Neural progenitor cell (in vitro differentiated cells): ENCODE measurements at regions not wholly inside any gene's neighbourhood (a gene's known extent, or its start where the extent isn't known, plus 50 kb on each side); places are given as distances from the start of the nearest gene placed in this dataset.

Source experiments
- DNase-seq: peaks from one replicate; pipeline ENCODE4 v3.0.0-alpha.2; 2016; ENCODE audit warnings: low spot score
- H2AFZ ChIP-seq: fragments of 200-600 bp; sonication (generic); replicated peaks from 2 replicates; pipeline ENCODE4 v1.6.1; 2016; ENCODE audit warnings: antibody characterized with exemption
- H3F3A ChIP-seq: fragments of 200-600 bp; sonication (generic); 2 replicates; pipeline ENCODE4 v1.6.1; 2016; ENCODE audit warnings: antibody characterized with exemption, low read depth
- H3K27ac ChIP-seq: fragments of 200-600 bp; sonication (generic); 2 replicates; pipeline ENCODE4 v1.5.1; 2016; ENCODE audit warnings: mild to moderate bottlenecking
- H3K27me3 ChIP-seq: fragments of 200-600 bp; sonication (generic); 2 replicates; pipeline ENCODE4 v1.6.1; 2016; ENCODE audit warnings: mild to moderate bottlenecking, moderate library complexity
- H3K36me3 ChIP-seq: fragments of 200-600 bp; sonication (generic); 2 replicates; pipeline ENCODE4 v1.5.1; 2016
- H3K4me1 ChIP-seq: fragments of 200-600 bp; sonication (generic); 2 replicates; pipeline ENCODE4 v1.6.1; 2016; ENCODE audit warnings: mixed run types
- H3K4me2 ChIP-seq: fragments of 200-600 bp; sonication (generic); 2 replicates; pipeline ENCODE4 v1.6.1; 2016
- H3K4me3 ChIP-seq: fragments of 200-600 bp; sonication (generic); 2 replicates; pipeline ENCODE4 v1.5.1; 2016
- H3K79me2 ChIP-seq: fragments of 200-600 bp; sonication (generic); 2 replicates; pipeline ENCODE4 v1.6.1; 2016; ENCODE audit warnings: low read depth
- H3K9ac ChIP-seq: fragments of 200-600 bp; sonication (generic); 2 replicates; pipeline ENCODE4 v1.6.1; 2016
- H3K9me3 ChIP-seq: fragments of 200-600 bp; sonication (generic); 2 replicates; pipeline ENCODE4 v1.5.1; 2016; ENCODE audit warnings: low read depth
- H4K20me1 ChIP-seq: fragments of 200-600 bp; sonication (generic); 2 replicates; pipeline ENCODE4 v1.6.1; 2016; ENCODE audit warnings: low read depth
- H3K27ac Mint-ChIP-seq: 3 replicates; pipeline ENCODE4 v1.8.0; 2021; ENCODE audit warnings: mixed read lengths
- H3K27me3 Mint-ChIP-seq: 2 replicates; pipeline ENCODE4 v1.8.0; 2022; ENCODE audit warnings: low read depth, mild to moderate bottlenecking, inconsistent platforms, moderate library complexity, mixed read lengths; ENCODE audit not compliant: insufficient read depth
- H3K36me3 Mint-ChIP-seq: 3 replicates; pipeline ENCODE4 v1.8.0; 2021; ENCODE audit warnings: mixed read lengths
- H3K4me1 Mint-ChIP-seq: 3 replicates; pipeline ENCODE4 v1.8.0; 2021; ENCODE audit warnings: mixed read lengths
- H3K4me3 Mint-ChIP-seq: 3 replicates; pipeline ENCODE4 v1.8.0; 2021; ENCODE audit warnings: mild to moderate bottlenecking, moderate library complexity, mixed read lengths
- H3K9me3 Mint-ChIP-seq: 3 replicates; pipeline ENCODE4 v1.8.0; 2020; ENCODE audit warnings: mixed read lengths
- EZH2 ChIP-seq: fragments of 200-600 bp; sonication (generic); IDR thresholded peaks from 2 replicates; pipeline ENCODE4 v1.6.1; 2017; ENCODE audit warnings: antibody characterized with exemption, mild to moderate bottlenecking, moderate library complexity
- EZH2phosphoT487 ChIP-seq: fragments of 200-600 bp; sonication (generic); IDR thresholded peaks from 2 replicates; pipeline ENCODE4 v1.6.1; 2017; ENCODE audit warnings: antibody characterized with exemption
- TF ChIP-seq, protein P1 (sequence below): fragments of 200-600 bp; sonication (generic); IDR thresholded peaks from 2 replicates; pipeline ENCODE4 v1.5.1; 2017; ENCODE audit warnings: antibody characterized with exemption, mild to moderate bottlenecking

DNA sequence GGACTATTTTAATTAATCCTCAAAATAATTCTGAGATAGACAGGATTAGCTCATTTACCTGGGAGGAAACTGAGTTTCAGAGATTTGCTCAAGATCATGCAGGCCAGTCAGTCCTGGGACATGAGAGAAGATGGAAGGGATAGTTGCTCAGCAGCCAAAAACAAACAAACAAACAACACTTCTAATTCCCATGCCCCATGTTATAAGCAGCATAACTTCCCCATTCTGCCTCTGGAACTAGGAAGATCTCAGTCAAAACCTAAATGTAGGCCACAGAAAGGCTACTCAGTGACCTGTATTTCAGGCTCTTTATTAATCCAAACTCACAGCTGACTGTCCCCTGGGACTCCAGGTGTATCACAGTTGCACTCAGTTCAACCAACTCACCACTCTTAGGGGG lies 489.2 kb upstream of the NBEA start:
- H3K27ac Mint-ChIP-seq, result no peak overlapping the region
- no peak for DNase-seq
- no peaks in the 10 kb centered on the region for H4K20me1 ChIP-seq
- no peak overlapping the region for H3K27ac ChIP-seq
- no peaks in the 10 kb centered on the region for H3K9me3 ChIP-seq
- H3K4me3 ChIP-seq, result no peak overlapping the region
- no peaks in the 10 kb centered on the region for H3K36me3 ChIP-seq
- no peaks in the 10 kb centered on the region for H3F3A ChIP-seq
- TF ChIP-seq, protein P1, sequence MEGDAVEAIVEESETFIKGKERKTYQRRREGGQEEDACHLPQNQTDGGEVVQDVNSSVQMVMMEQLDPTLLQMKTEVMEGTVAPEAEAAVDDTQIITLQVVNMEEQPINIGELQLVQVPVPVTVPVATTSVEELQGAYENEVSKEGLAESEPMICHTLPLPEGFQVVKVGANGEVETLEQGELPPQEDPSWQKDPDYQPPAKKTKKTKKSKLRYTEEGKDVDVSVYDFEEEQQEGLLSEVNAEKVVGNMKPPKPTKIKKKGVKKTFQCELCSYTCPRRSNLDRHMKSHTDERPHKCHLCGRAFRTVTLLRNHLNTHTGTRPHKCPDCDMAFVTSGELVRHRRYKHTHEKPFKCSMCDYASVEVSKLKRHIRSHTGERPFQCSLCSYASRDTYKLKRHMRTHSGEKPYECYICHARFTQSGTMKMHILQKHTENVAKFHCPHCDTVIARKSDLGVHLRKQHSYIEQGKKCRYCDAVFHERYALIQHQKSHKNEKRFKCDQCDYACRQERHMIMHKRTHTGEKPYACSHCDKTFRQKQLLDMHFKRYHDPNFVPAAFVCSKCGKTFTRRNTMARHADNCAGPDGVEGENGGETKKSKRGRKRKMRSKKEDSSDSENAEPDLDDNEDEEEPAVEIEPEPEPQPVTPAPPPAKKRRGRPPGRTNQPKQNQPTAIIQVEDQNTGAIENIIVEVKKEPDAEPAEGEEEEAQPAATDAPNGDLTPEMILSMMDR, result no peak
- H3K4me3 Mint-ChIP-seq, result no peak overlapping the region
- no peaks in the 10 kb centered on the region for H3K9me3 Mint-ChIP-seq
- H3K36me3 Mint-ChIP-seq, result no peaks in the 10 kb centered on the region
- H3K9ac ChIP-seq, result no peak overlapping the region
- H2AFZ ChIP-seq, result no peak overlapping the region
- H3K27me3 ChIP-seq, result no peaks in the 10 kb centered on the region
- no peaks in the 10 kb centered on the region for H3K79me2 ChIP-seq
- no peak overlapping the region for H3K4me2 ChIP-seq
- H3K4me1 Mint-ChIP-seq, result no peaks in the 10 kb centered on the region
- no peaks in the 10 kb centered on the region for H3K4me1 ChIP-seq
- H3K27me3 Mint-ChIP-seq, result no peaks in the 10 kb centered on the region

DNA sequence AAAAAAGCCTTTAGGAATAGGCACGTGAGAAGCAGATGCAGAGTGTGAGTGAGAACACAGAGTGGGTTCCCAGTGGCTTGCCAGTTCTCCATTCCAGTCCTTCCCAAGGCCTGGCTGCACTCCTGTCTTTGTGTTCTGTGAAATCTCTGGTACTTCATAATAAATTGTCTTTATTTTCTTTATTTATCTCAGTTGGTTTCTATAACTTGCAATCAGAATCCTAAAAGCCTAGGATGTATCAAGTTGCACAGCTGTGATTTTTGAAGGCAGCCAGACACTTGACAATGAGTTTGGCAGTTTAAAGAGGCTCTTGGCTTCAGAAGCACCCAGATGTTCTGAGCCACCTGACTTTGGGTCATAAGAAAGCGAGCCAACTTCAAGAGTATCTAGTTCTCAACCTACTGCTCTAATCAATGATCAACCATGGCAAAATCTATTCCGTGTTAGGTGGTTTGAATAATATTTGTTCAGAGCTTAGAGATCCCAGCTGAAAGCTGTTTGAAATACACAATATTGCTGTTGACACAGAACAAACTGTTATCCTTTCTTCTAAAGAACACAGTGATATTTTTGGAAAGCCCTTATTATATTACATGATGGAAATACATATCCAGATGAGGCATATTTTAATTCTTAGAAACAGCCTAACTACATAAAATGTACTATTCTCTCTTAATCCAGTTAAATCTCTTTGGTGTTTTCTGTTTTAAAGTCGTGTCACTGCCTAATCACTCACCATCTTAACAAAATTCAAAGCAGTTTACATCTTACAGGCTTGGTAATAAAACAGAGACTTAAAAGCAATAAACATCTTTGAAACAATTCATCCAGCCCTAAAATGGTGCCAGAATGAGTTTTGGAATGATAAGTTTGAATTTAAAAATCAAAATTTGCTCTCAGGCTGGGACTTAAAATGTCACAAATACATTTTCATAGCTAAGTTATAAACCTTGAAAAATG lies 483.0 kb upstream of the NBEA start:
- no peaks in the 10 kb centered on the region for H3K79me2 ChIP-seq
- no peak overlapping the region for H3K9ac ChIP-seq
- Mint-ChIP-seq H3K4me3 (no peak overlapping the region), H3K9me3 (no peaks in the 10 kb centered on the region), H3K27me3 (no peaks in the 10 kb centered on the region), H3K4me1 (no peaks in the 10 kb centered on the region), H3K27ac (no peak overlapping the region), H3K36me3 (no peaks in the 10 kb centered on the region)
- H3K27ac ChIP-seq, result no peak overlapping the region
- H3K4me1 ChIP-seq, result no peaks in the 10 kb centered on the region
- H3K4me3 ChIP-seq, result no peak overlapping the region
- DNase-seq, result no peak
- no peak overlapping the region for H3K4me2 ChIP-seq
- TF ChIP-seq EZH2, result no peak
- TF ChIP-seq, protein P1, result no peak
- no peak for TF ChIP-seq EZH2phosphoT487
- no peaks in the 10 kb centered on the region for H3K9me3 ChIP-seq
- no peaks in the 10 kb centered on the region for H4K20me1 ChIP-seq
- H2AFZ ChIP-seq, result no peak overlapping the region
- H3K27me3 ChIP-seq, result no peaks in the 10 kb centered on the region
- no peaks in the 10 kb centered on the region for H3K36me3 ChIP-seq
- no peaks in the 10 kb centered on the region for H3F3A ChIP-seq

DNA sequence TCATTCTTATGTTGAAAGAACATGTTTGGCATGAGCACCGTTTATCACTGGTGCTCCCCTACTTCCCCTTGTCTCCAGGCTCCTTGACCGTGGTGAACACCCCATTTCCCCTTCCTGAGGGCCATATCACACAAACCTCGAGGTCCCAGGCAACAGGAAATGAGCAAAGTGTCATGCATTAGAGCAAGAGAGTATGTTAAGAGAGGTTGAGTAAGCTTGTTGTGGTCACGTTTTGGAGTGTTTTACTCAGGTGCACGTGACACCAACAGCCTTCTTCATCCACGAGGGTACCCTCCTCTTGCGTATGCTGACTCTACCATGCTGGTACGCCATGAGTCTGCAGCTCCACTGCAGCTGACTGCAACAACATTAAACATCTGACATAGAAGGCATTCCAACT lies 482.2 kb upstream of the NBEA start:
- Histone ChIP-seq H3K4me1 (no peaks in the 10 kb centered on the region), H4K20me1 (no peaks in the 10 kb centered on the region)
- no peak overlapping the region for H3K27ac Mint-ChIP-seq

More for the DNA sequence above, 482.2 kb upstream of the NBEA start:
- H3K9me3 ChIP-seq, result no peaks in the 10 kb centered on the region
- H3K4me2 ChIP-seq, result no peak overlapping the region
- H3F3A ChIP-seq, result no peaks in the 10 kb centered on the region
- H3K4me3 ChIP-seq, result no peak overlapping the region
- H3K9me3 Mint-ChIP-seq, result no peaks in the 10 kb centered on the region
- H3K79me2 ChIP-seq, result no peaks in the 10 kb centered on the region
- no peak overlapping the region for H3K9ac ChIP-seq
- no peak for DNase-seq
- no peaks in the 10 kb centered on the region for H3K36me3 ChIP-seq
- no peaks in the 10 kb centered on the region for H3K36me3 Mint-ChIP-seq
- no peaks in the 10 kb centered on the region for H3K27me3 Mint-ChIP-seq
- no peaks in the 10 kb centered on the region for H3K4me1 Mint-ChIP-seq
- no peak overlapping the region for H3K4me3 Mint-ChIP-seq
- H3K27me3 ChIP-seq, result no peaks in the 10 kb centered on the region
- H2AFZ ChIP-seq, result no peak overlapping the region
- H3K27ac ChIP-seq, result no peak overlapping the region
- no peak for TF ChIP-seq EZH2
- TF ChIP-seq, protein P1, result no peak
- no peak for TF ChIP-seq EZH2phosphoT487
